Keratinocyte (primary cell): ENCODE measurements at regions not wholly inside any gene's neighbourhood (a gene's known extent, or its start where the extent isn't known, plus 50 kb on each side); places are given as distances from the start of the nearest gene placed in this dataset.

Experiments used
- DNase-seq: peaks from one replicate; pipeline ENCODE4 v3.0.0-alpha.2; 2011; ENCODE audit warnings: low read depth, missing footprints, low spot score
- FAIRE-seq: peaks from 2 replicates; lab custom pipeline; 2011; peaks lifted over from hg19 to GRCh38; lab: Jason Lieb, UNC
- H2AFZ ChIP-seq: 2 replicates; pipeline ENCODE4 v1.6.0; 2012; ENCODE audit warnings: low read length, control low read depth, inconsistent platforms; ENCODE audit not compliant: control insufficient read depth
- H3K27ac ChIP-seq: 2 replicates; pipeline ENCODE4 v1.5.1; 2011; ENCODE audit warnings: low read length; ENCODE audit not compliant: control insufficient read depth, insufficient read depth
- H3K27me3 ChIP-seq: 3 replicates; pipeline ENCODE4 v1.6.0; 2011; ENCODE audit warnings: low read length; ENCODE audit not compliant: control insufficient read depth, insufficient read depth; ENCODE audit errors: extremely low read depth
- H3K36me3 ChIP-seq, 2 experiments: 2 replicates in 1 of 2; 3 replicates in 1 of 2; pipeline ENCODE4 v1.5.1; 2011; ENCODE audit warnings: low read length in 2 of 2, mild to moderate bottlenecking in 1 of 2; ENCODE audit not compliant: control insufficient read depth in 2 of 2, insufficient read depth in 2 of 2; ENCODE audit errors: extremely low read depth in 1 of 2
- H3K4me1 ChIP-seq: 3 replicates; pipeline ENCODE4 v1.5.1; 2011; ENCODE audit warnings: low read length; ENCODE audit not compliant: control insufficient read depth, insufficient read depth; ENCODE audit errors: extremely low read depth
- H3K4me2 ChIP-seq: 3 replicates; pipeline ENCODE4 v1.6.0; 2011; ENCODE audit warnings: low read depth, low read length; ENCODE audit not compliant: control insufficient read depth, insufficient read depth; ENCODE audit errors: extremely low read depth
- H3K4me3 ChIP-seq, 3 experiments: fragments of 200-600 bp in 1 of 3; sonication (generic) in 1 of 3; 2 replicates in 2 of 3; 3 replicates in 1 of 3; pipeline ENCODE4 v1.5.1; 2011 to 2016; ENCODE audit warnings: low read length in 3 of 3, mild to moderate bottlenecking in 3 of 3, control low read depth in 2 of 3, inconsistent platforms in 1 of 3, low read depth in 1 of 3, mixed read lengths in 1 of 3, mixed run types in 1 of 3, moderate library complexity in 1 of 3; ENCODE audit not compliant: control insufficient read depth in 2 of 3, insufficient read depth in 2 of 3; ENCODE audit errors: extremely low read depth in 1 of 3
- H3K79me2 ChIP-seq: 2 replicates; pipeline ENCODE4 v1.6.0; 2012; ENCODE audit warnings: low read length; ENCODE audit not compliant: control insufficient read depth, insufficient read depth
- H3K9ac ChIP-seq: 3 replicates; pipeline ENCODE4 v1.6.0; 2011; ENCODE audit warnings: low read length; ENCODE audit not compliant: control insufficient read depth, insufficient read depth; ENCODE audit errors: extremely low read depth
- H3K9me1 ChIP-seq: 3 replicates; pipeline ENCODE4 v1.6.0; 2011; ENCODE audit warnings: low read length; ENCODE audit not compliant: control insufficient read depth, insufficient read depth; ENCODE audit errors: extremely low read depth
- H3K9me3 ChIP-seq: 2 replicates; pipeline ENCODE4 v1.5.1; 2012; ENCODE audit warnings: low read depth, low read length; ENCODE audit not compliant: control insufficient read depth
- H4K20me1 ChIP-seq: 3 replicates; pipeline ENCODE4 v1.6.0; 2011; ENCODE audit warnings: low read length; ENCODE audit not compliant: control insufficient read depth, insufficient read depth; ENCODE audit errors: extremely low read depth
- CTCF ChIP-seq, 3 experiments: IDR thresholded peaks in 1 of 3; conservative IDR thresholded peaks in 1 of 3; optimal IDR thresholded peaks in 1 of 3; 2 replicates in 2 of 3; 3 replicates in 1 of 3; pipeline versions ENCODE3 to v1.5.1; 2011; ENCODE audit warnings: low read length in 3 of 3, mild to moderate bottlenecking in 3 of 3, moderate library complexity in 2 of 3, control low read depth in 1 of 3, inconsistent platforms in 1 of 3; ENCODE audit not compliant: insufficient read depth in 2 of 3; ENCODE audit errors: extremely low read depth in 1 of 3
- EZH2 ChIP-seq: IDR thresholded peaks from one replicate; pipeline ENCODE4 v1.6.1; 2012; ENCODE audit warnings: inconsistent platforms, mild to moderate bottlenecking, low read length, moderate library complexity
- dilution Hi-C: fragments of 300-500 bp; cut with MboI; formaldehyde crosslinking; loops from one replicate; pipeline ENCODE4 v1.7.0; 2020; ENCODE audit warnings: low sequenced_read_pairs; ENCODE audit not compliant: extremely low pct_ligation_motif_present

- dilution Hi-C loops, result no loop called here
- Histone ChIP-seq H3K9ac (no peak overlapping the region), H3K27ac (no peak overlapping the region), H3K27me3 (no peaks in the 10 kb centered on the region), H3K9me3 (no peaks in the 10 kb centered on the region), H2AFZ (no peak overlapping the region), H3K4me1 (no peaks in the 10 kb centered on the region), H3K4me2 (no peak overlapping the region), H3K9me1 (no peaks in the 10 kb centered on the region), H3K36me3 (no peaks in the 10 kb centered on the region), H3K4me3 (no peak overlapping the region), H3K79me2 (no peaks in the 10 kb centered on the region), H4K20me1 (no peaks in the 10 kb centered on the region)
- TF ChIP-seq EZH2, result no peak
- TF ChIP-seq CTCF (optimal IDR thresholded peaks at IDR 0.05 in 1 of 3, IDR thresholded peaks at IDR 0.05 in 1 of 3, conservative IDR thresholded peaks at IDR 0.05 in 1 of 3; ENCODE audit: extremely low read depth in 1 of 3, insufficient read depth in 2 of 3, low read length in 3 of 3), result no peak
- DNase-seq (no peak), FAIRE-seq (no peak)
These were observed 89.0 kb upstream of the KCTD1 start for GRCh38 chr18:26637324-26637723.

- Histone ChIP-seq H3K36me3 (no peaks in the 10 kb centered on the region), H4K20me1 (no peaks in the 10 kb centered on the region), H3K4me1 (no peaks in the 10 kb centered on the region), H3K9me3 (no peaks in the 10 kb centered on the region), H3K27me3 (no peaks in the 10 kb centered on the region), H3K9ac (no peak overlapping the region), H3K27ac (no peak overlapping the region), H2AFZ (no peak overlapping the region), H3K4me3 (no peak overlapping the region), H3K4me2 (no peak overlapping the region), H3K9me1 (no peaks in the 10 kb centered on the region), H3K79me2 (no peaks in the 10 kb centered on the region)
- TF ChIP-seq CTCF (optimal IDR thresholded peaks at IDR 0.05 in 1 of 3, IDR thresholded peaks at IDR 0.05 in 1 of 3, conservative IDR thresholded peaks at IDR 0.05 in 1 of 3; ENCODE audit: extremely low read depth in 1 of 3, insufficient read depth in 2 of 3, low read length in 3 of 3) (no peak), EZH2 (no peak)
- FAIRE-seq, result no peak
- no peak for DNase-seq
- dilution Hi-C loops, result no loop called here
These were observed 87.1 kb upstream of the KCTD1 start for GRCh38 chr18:26635466-26635865.
